Loucy (cell line): ENCODE measurements at regions not wholly inside any gene's neighbourhood (a gene's known extent, or its start where the extent isn't known, plus 50 kb on each side); places are given as distances from the start of the nearest gene placed in this dataset.

Experiments used
- CTCF ChIP-seq: fragments of 200-600 bp; sonication (generic); conservative IDR thresholded peaks from 2 replicates; pipeline ENCODE4 v1.5.1; 2014; ENCODE audit warnings: mild to moderate bottlenecking, antibody characterized with exemption, low read length
- EZH2phosphoT487 ChIP-seq: fragments of 200-600 bp; IDR thresholded peaks from 2 replicates; pipeline ENCODE4 v1.6.1; 2018; ENCODE audit warnings: antibody characterized with exemption, mild to moderate bottlenecking, moderate library complexity, borderline replicate concordance

GRCh38 chr13:73827434-73827833 is 306.8 kb downstream of the KLF12 start:
- no peak for TF ChIP-seq EZH2phosphoT487
- no peak for TF ChIP-seq CTCF
